Neural progenitor cell (in vitro differentiated cells): ENCODE measurements at regions not wholly inside any gene's neighbourhood (a gene's known extent, or its start where the extent isn't known, plus 50 kb on each side); places are given as distances from the start of the nearest gene placed in this dataset.

ENCODE experiments used
- EZH2 ChIP-seq: fragments of 200-600 bp; sonication (generic); IDR thresholded peaks from 2 replicates; pipeline ENCODE4 v1.6.1; 2017; ENCODE audit warnings: antibody characterized with exemption, mild to moderate bottlenecking, moderate library complexity
- EZH2phosphoT487 ChIP-seq: fragments of 200-600 bp; sonication (generic); IDR thresholded peaks from 2 replicates; pipeline ENCODE4 v1.6.1; 2017; ENCODE audit warnings: antibody characterized with exemption
- TF ChIP-seq, protein P1 (sequence below): fragments of 200-600 bp; sonication (generic); IDR thresholded peaks from 2 replicates; pipeline ENCODE4 v1.5.1; 2017; ENCODE audit warnings: antibody characterized with exemption, mild to moderate bottlenecking

DNA sequence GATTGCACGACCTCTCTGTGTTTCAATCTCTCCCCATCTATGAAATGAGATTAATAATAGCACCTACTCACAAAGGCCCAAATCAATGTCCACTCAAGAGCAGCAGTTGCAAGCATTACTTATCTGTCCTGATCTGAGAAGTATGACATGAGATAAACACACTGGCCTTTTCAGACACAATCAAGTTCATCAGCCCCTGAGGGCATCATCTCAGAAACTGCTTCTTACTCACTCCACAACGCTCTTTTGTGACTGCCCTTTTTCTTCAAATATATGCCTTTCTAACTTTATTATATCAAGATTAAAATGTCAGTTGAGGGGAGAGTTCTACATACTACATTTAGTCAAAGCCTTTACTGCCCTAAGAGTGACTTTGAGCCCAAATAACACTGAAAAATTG is 371.9 kb upstream of the SPAG17 start:
- TF ChIP-seq, protein P1, sequence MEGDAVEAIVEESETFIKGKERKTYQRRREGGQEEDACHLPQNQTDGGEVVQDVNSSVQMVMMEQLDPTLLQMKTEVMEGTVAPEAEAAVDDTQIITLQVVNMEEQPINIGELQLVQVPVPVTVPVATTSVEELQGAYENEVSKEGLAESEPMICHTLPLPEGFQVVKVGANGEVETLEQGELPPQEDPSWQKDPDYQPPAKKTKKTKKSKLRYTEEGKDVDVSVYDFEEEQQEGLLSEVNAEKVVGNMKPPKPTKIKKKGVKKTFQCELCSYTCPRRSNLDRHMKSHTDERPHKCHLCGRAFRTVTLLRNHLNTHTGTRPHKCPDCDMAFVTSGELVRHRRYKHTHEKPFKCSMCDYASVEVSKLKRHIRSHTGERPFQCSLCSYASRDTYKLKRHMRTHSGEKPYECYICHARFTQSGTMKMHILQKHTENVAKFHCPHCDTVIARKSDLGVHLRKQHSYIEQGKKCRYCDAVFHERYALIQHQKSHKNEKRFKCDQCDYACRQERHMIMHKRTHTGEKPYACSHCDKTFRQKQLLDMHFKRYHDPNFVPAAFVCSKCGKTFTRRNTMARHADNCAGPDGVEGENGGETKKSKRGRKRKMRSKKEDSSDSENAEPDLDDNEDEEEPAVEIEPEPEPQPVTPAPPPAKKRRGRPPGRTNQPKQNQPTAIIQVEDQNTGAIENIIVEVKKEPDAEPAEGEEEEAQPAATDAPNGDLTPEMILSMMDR = no peak
- TF ChIP-seq EZH2 = no peak
- TF ChIP-seq EZH2phosphoT487 = no peak
